NCI-H510A treated with DMSO at 0.1 percent for 48 hours (cell line): ENCODE measurements at regions not wholly inside any gene's neighbourhood (a gene's known extent, or its start where the extent isn't known, plus 50 kb on each side); places are given as distances from the start of the nearest gene placed in this dataset.
"Not testable (repeated sequence)": the region's sequence is repeated elsewhere in the genome, so short reads cannot be mapped to it uniquely, and the experiment has no call there.

Experiments
- DNase-seq: peaks from one replicate; lab custom pipeline; 2025; lab: John Stamatoyannopoulos, UW

GRCh38 chr1:89436856-89437255, 73.0 kb downstream of the GBP6 start:
- no peak for DNase-seq

- DNase-seq: not testable (repeated sequence)
Measured at GRCh38 chr1:89438301-89438700, 74.4 kb downstream of the GBP6 start.

GRCh38 chr1:89440911-89441310, 77.1 kb downstream of the GBP6 start:
- no peak for DNase-seq

GRCh38 chr1:89444791-89445190, 79.8 kb upstream of the LRRC8B start:
- no peak for DNase-seq

- DNase-seq: no peak
Measured at GRCh38 chr1:89451011-89451410, 73.6 kb upstream of the LRRC8B start.

- no peak for DNase-seq
Measured at GRCh38 chr1:89453123-89453972, 71.3 kb upstream of the LRRC8B start.

- DNase-seq: peak; percentile 88
Measured at GRCh38 chr1:89454845-89455521, 69.6 kb upstream of the LRRC8B start.

- DNase-seq: no peak
Measured at GRCh38 chr1:89457046-89457445, 67.6 kb upstream of the LRRC8B start.

- DNase-seq: no peak
Measured at GRCh38 chr1:89459081-89459480, 65.5 kb upstream of the LRRC8B start.

- no peak for DNase-seq
Measured at GRCh38 chr1:89460325-89460724, 64.3 kb upstream of the LRRC8B start.

- DNase-seq: no peak
Measured at GRCh38 chr1:89462250-89462649, 62.4 kb upstream of the LRRC8B start.

GRCh38 chr1:89464008-89464407, 60.6 kb upstream of the LRRC8B start:
- no peak for DNase-seq

- DNase-seq: no peak
Measured at GRCh38 chr1:89465201-89465600, 59.4 kb upstream of the LRRC8B start.

- DNase-seq: no peak
Measured at GRCh38 chr1:89466307-89466930, 58.2 kb upstream of the LRRC8B start.

GRCh38 chr1:89472253-89472652, 52.4 kb upstream of the LRRC8B start:
- DNase-seq: no peak

GRCh38 chr1:89472886-89473417, 51.7 kb upstream of the LRRC8B start:
- DNase-seq: no peak
